GM12892 (cell line): ENCODE measurements at regions not wholly inside any gene's neighbourhood (a gene's known extent, or its start where the extent isn't known, plus 50 kb on each side); places are given as distances from the start of the nearest gene placed in this dataset.

Experiments
- POLR2A ChIP-seq: IDR thresholded peaks from 2 replicates; pipeline ENCODE4 v1.6.1; 2011; ENCODE audit warnings: low read depth, low read length, control low read depth
- POLR2AphosphoS5 ChIP-seq: IDR thresholded peaks from 2 replicates; pipeline ENCODE4 v1.6.1; 2011; ENCODE audit warnings: low read depth, low read length, control low read depth
- TAF1 ChIP-seq: IDR thresholded peaks from 2 replicates; pipeline ENCODE4 v1.6.1; 2011; ENCODE audit warnings: low read depth, mild to moderate bottlenecking, control low read depth, low read length, borderline replicate concordance

- TF ChIP-seq POLR2A (no peak), POLR2AphosphoS5 (no peak), TAF1 (no peak)
These were observed 571.8 kb downstream of the PRKD1 start for GRCh38 chr14:29355846-29356245.
